ENCODE measurements at regions not wholly inside any gene's neighbourhood (a gene's known extent, or its start where the extent isn't known, plus 50 kb on each side); places are given as distances from the start of the nearest gene placed in this dataset.

DNA sequence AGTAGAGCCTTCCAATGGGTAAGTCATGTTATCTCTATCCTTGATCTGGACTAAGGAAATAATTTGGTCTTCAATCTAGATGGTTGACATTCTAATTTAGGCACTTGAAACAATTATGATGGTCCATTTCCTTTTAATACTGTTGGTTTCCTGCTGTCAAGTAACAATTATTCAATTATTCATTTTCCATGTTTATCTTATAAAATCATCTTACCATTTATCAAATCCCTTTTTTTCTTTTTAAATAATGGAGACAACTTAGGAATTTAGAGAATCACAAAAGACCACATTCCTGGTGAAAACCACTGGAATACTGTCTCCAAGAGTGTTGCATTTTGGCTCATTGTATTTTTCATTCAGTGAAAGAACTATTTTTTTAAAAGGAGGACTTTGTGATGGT is 148.7 kb upstream of the CTSO start:
- TF ChIP-seq CTCF (IDR thresholded peaks at IDR 0.05), result no peak
- no peak for TF ChIP-seq POLR2A (IDR thresholded peaks at IDR 0.05)
